PC-9 (cell line): ENCODE measurements at regions not wholly inside any gene's neighbourhood (a gene's known extent, or its start where the extent isn't known, plus 50 kb on each side); places are given as distances from the start of the nearest gene placed in this dataset.

ENCODE experiments used
- CTCF ChIP-seq: fragments of 200-600 bp; sonication (generic); conservative IDR thresholded peaks from 2 replicates; pipeline ENCODE4 v1.6.1; 2017; ENCODE audit warnings: mixed run types, antibody characterized with exemption, mild to moderate bottlenecking, moderate library complexity
- EZH2 ChIP-seq: fragments of 200-600 bp; sonication (generic); IDR thresholded peaks from 2 replicates; pipeline ENCODE4 v1.8.0; 2017; ENCODE audit warnings: antibody characterized with exemption, low read depth

GRCh38 chr1:29427614-29428279 lies 191.4 kb downstream of the PTPRU start:
- TF ChIP-seq CTCF = no peak
- no peak for TF ChIP-seq EZH2
